ENCODE measurements at regions not wholly inside any gene's neighbourhood (a gene's known extent, or its start where the extent isn't known, plus 50 kb on each side); places are given as distances from the start of the nearest gene placed in this dataset.
A peak's percentile ranks its signal among the peaks of the same experiment; 100 is the strongest.

- DNase-seq = no peak
These were observed 350.6 kb upstream of the ZFP64 start for GRCh38 chr20:52542131-52542530.

- DNase-seq = no peak
These were observed 348.9 kb upstream of the ZFP64 start for GRCh38 chr20:52540509-52540908.

- no peak for DNase-seq
These were observed 348.3 kb upstream of the ZFP64 start for GRCh38 chr20:52539891-52540290.

GRCh38 chr20:52536841-52537400 lies 345.3 kb upstream of the ZFP64 start:
- no peak for DNase-seq

DNA sequence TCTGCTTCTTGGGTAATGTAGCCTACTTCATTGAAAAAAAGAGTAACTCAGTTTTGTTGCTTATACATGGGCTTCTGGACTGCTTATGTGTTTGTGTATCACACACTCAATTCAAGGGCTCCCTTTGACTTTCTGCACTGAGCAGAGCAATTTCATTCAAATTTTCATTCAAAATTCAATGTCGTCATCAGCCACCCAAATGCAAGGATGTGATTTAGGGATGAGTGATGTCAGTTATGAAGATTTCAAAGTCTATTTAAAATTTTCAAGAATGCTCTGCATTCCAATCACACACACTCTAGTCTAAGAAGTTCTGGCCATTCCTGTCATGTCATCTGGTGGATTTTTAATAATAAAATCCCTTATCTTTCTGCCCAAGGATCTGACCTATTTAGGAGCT lies 344.5 kb upstream of the ZFP64 start:
- DNase-seq = no peak

GRCh38 chr20:52534616-52535015 lies 343.0 kb upstream of the ZFP64 start:
- DNase-seq = no peak

GRCh38 chr20:52533401-52533800 lies 341.8 kb upstream of the ZFP64 start:
- DNase-seq = no peak

DNA sequence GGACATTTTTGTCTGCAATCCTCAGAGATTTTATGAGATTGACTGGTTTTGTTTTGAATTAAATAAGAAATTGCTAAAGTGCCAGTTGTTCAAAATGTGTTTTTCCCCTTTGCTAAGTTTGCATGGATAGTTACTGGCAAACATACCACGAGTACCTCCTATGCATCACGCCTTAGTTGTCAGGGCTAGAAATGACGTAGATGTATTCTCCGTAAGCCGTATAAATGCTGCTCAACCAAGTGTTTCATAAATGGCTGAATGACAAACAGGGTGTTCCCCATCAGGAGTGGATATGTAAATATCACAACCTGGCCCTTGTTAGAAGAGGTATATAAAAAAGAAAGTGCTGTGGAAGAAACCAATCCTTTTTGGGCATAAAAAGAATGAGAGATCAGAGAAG lies 341.1 kb upstream of the ZFP64 start:
- DNase-seq = no peak

- DNase-seq = no peak
These were observed 339.0 kb upstream of the ZFP64 start for GRCh38 chr20:52530571-52530970.

DNA sequence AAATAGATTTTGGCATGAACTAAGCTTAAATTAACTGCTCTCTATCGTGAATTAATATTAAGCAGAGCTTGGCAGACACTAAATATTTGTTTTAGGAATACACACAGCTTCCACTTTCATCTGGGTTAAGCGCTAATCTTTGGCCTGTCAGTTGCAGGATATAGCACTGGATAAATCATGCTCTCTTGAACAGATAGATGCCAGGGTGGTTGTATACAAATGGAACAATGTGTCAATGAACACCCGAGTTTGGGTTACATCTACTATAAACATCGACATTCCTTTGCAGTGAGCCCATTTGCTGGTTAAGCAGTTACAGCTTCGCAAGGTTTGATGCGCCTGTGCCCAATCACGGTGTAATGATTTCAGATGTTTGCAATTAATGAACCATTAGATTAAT lies 338.2 kb upstream of the ZFP64 start:
- DNase-seq = no peak

DNA sequence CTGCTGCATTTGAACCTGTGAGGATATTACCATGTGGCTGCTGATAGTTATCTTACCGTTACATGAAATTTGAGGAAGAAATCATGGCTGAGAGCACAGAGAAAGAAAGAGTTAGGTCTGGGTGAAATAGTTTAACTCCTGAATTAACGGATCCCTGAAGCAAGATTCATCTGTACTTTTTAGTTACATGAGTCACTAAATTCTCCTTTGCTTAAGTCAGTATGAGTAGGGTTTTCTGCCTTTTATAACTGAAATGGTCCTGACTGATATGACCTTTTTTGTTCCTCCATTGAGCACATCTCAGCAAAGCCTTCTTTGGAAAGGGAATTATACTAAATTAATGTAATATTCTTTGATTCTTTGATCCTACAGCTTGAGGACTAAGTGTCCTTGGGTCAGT lies 333.3 kb upstream of the ZFP64 start:
- DNase-seq = no peak

- no peak for DNase-seq
These were observed 327.2 kb upstream of the ZFP64 start for GRCh38 chr20:52518735-52519134.

- no peak for DNase-seq
These were observed 324.3 kb upstream of the ZFP64 start for GRCh38 chr20:52515877-52516276.

DNA sequence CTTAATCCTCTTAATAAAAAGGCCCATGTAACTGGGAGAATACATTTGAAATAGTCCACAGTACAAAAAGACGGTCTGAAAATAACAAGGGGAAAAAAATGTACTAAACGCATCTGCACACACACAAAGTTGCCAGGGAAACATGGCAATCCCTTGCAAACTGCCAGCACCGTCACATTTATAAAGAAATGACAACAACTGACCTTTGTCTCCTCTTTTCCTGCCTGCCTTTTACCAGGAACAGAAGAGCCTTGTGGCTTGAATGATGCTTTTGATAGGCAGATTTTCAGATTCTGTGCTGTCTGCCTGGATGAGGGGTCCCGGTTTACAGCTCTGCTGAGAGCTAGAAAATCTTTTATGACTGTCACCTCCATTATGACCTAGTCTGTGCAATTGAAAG lies 308.6 kb upstream of the ZFP64 start:
- DNase-seq = no peak

GRCh38 chr20:52497731-52498130 lies 306.2 kb upstream of the ZFP64 start:
- no peak for DNase-seq

GRCh38 chr20:52496191-52496590 lies 304.6 kb upstream of the ZFP64 start:
- DNase-seq = no peak

- peak; percentile 48 for DNase-seq
These were observed 302.7 kb upstream of the ZFP64 start for GRCh38 chr20:52494244-52494643.

DNA sequence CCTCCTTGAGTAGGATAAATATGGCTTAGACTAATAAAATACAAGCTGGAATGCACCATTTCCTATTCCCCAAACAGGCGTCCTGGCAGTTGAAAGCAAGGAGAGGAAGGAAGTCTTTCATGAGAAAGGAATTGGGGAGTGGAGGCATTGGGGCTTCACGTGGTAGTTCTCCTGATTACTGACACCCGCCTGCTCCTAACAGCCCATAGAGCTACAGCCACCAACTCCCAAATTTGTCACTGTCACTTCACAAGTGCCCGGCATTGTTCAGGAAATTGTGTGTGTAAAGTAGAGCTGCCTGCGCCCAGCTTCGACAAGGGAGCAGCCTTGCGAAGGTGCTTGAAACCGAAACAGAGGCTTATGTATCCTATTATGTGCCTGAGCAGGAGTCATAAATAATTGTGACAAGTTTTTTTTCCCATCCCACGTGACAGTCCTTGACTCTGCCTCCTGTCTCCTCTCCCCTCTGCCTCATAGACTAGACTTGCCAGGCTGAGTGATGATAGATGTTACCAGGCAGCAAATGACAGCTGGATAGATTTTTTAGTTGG lies 301.7 kb upstream of the ZFP64 start:
- DNase-seq = no peak

GRCh38 chr20:52490711-52491430 lies 299.3 kb upstream of the ZFP64 start:
- no peak for DNase-seq

GRCh38 chr20:52484438-52484837 lies 292.9 kb upstream of the ZFP64 start:
- DNase-seq = no peak

GRCh38 chr20:52483382-52483781 lies 291.8 kb upstream of the ZFP64 start:
- DNase-seq = no peak

GRCh38 chr20:52482044-52482443 lies 290.5 kb upstream of the ZFP64 start:
- no peak for DNase-seq

- DNase-seq = no peak
These were observed 289.9 kb upstream of the ZFP64 start for GRCh38 chr20:52481443-52481842.

DNA sequence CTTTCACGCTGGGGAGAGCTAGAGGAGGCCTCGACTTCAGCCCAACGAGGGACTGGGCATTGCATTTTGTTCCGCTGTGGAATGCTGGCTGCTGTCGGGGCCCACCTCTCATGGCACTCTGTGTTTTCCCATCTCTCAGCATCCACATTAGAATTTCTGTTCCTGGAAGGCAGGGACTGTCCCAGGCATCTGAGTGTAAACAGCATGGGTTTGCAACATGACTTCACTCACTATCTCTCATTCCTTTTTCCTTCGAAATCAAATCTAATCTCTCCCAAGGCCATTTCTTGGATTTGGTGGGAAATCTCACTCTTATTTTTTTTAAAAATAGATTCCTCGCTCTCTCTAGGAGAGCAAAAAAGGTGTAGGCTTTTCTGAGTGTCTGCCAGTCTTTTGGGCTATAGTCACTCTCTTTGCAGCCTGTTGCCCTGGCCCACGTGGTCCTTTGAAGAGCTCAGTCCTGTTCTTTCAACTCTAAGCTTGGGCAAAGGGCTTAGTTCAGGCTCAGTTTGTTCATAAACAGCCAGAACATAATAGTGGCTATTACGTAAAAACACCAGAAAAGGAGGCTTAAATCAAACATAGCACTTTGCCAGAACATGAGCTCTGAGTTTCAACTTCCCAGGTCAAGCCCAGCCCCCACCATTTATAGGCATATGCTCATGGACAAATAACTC lies 284.6 kb upstream of the ZFP64 start:
- no peak for DNase-seq

Data from GOT3 (cell line).